AG04449 (cell line): ENCODE measurements at regions not wholly inside any gene's neighbourhood (a gene's known extent, or its start where the extent isn't known, plus 50 kb on each side); places are given as distances from the start of the nearest gene placed in this dataset.

Experiments used
- CTCF ChIA-PET: fragments of 350-600 bp; formaldehyde crosslinking; extraction: SDS; loops from one replicate; lab custom pipeline; 2021; ENCODE audit warnings: antibody characterized with exemption; lab: Yijun Ruan, JAX
- POLR2A ChIA-PET: fragments of 400-600, 350-600 bp; formaldehyde crosslinking; extraction: SDS; loops from one replicate; lab custom pipeline; 2020; ENCODE audit warnings: antibody characterized with exemption, inconsistent platforms; lab: Yijun Ruan, JAX
- DNase-seq: peaks from one replicate; pipeline ENCODE4 v3.0.0-alpha.2; 2010; ENCODE audit warnings: low read depth, low spot score
- H3K4me3 ChIP-seq: 2 replicates; pipeline ENCODE4 v1.5.1; 2011; ENCODE audit warnings: low read depth, mild to moderate bottlenecking, control low read depth, low read length
- CTCF ChIP-seq: IDR thresholded peaks from one replicate; pipeline ENCODE4 v1.5.1; 2011; ENCODE audit warnings: mild to moderate bottlenecking, moderate library complexity, low read length, control low read depth, inconsistent platforms; ENCODE audit not compliant: insufficient read depth; ENCODE audit errors: missing control alignments

- POLR2A ChIA-PET: no interaction called here
- TF ChIP-seq CTCF: no peak
- H3K4me3 ChIP-seq: no peak overlapping the region
- no peak for DNase-seq
- CTCF ChIA-PET: no interaction called here
Measured at GRCh38 chr20:22407237-22408193, 176.9 kb downstream of the FOXA2 start.

GRCh38 chr20:22404419-22405170 is 179.8 kb downstream of the FOXA2 start:
- POLR2A ChIA-PET: no interaction called here
- no peak for DNase-seq
- no peak overlapping the region for H3K4me3 ChIP-seq
- TF ChIP-seq CTCF: no peak
- CTCF ChIA-PET: no interaction called here

GRCh38 chr20:22403632-22404361 is 180.6 kb downstream of the FOXA2 start:
- CTCF ChIA-PET: no interaction called here

DNA sequence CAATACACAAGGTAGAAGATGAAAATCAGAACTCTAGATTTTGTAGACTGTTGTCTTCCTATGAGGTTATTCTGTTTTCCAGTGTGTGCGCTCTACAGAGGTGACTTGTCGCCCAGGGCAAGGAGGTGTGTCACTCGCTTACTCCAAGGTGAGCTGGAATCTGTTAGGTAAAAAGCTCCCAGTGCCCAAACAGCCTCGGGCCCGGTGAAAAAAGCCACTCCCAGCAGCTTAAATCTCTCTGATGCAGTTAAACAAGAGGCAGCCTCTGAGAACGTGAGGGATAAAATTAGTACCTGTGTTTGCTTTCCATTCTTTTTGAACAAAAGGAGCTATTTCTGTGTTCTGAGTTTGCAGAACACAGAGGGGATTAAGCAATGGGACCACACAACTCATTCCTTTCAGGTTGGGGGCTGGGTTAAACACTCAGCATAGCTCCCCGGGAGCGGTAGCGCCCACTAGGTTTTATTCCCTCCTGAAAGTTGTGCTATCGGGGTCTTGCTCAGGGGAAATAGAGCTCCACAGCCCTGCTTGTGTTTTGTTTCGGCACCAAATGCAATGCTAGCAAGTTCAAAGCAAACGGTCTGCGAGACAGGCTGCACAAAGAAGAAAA is 181.2 kb downstream of the FOXA2 start:
- H3K4me3 ChIP-seq: no peak overlapping the region
- no peak for DNase-seq
- no peak for TF ChIP-seq CTCF
- CTCF ChIA-PET: no interaction called here
- POLR2A ChIA-PET: no interaction called here

More at GRCh38 chr20:22403632-22404361, 180.6 kb downstream of the FOXA2 start:
- H3K4me3 ChIP-seq: no peak overlapping the region
- POLR2A ChIA-PET: no interaction called here
- DNase-seq: no peak
- no peak for TF ChIP-seq CTCF

GRCh38 chr20:22402550-22402949 is 181.8 kb downstream of the FOXA2 start:
- TF ChIP-seq CTCF: no peak
- ChIA-PET CTCF (no interaction called here), POLR2A (no interaction called here)
- H3K4me3 ChIP-seq: no peak overlapping the region
- no peak for DNase-seq
